H9 (cell line): ENCODE measurements at regions not wholly inside any gene's neighbourhood (a gene's known extent, or its start where the extent isn't known, plus 50 kb on each side); places are given as distances from the start of the nearest gene placed in this dataset.

Experiments used
- DNase-seq: peaks from one replicate; pipeline ENCODE4 v3.0.0-alpha.2; 2017
- H2AFZ ChIP-seq: one replicate; pipeline ENCODE4 v1.6.1; 2013; ENCODE audit warnings: mild to moderate bottlenecking, low read length, control low read depth, moderate library complexity
- H2AK5ac ChIP-seq: 2 replicates; pipeline ENCODE4 v1.6.1; 2013; ENCODE audit warnings: low read length, control low read depth, mixed read lengths; ENCODE audit not compliant: insufficient read length
- H2BK120ac ChIP-seq: one replicate; pipeline ENCODE4 v1.6.1; 2013; ENCODE audit warnings: low read depth, mild to moderate bottlenecking, low read length, control low read depth, inconsistent platforms; ENCODE audit not compliant: poor library complexity, severe bottlenecking
- H2BK12ac ChIP-seq: 2 replicates; pipeline ENCODE4 v1.6.1; 2013; ENCODE audit warnings: low read length, control low read depth, mixed read lengths, low read depth; ENCODE audit not compliant: insufficient read length
- H2BK15ac ChIP-seq: 2 replicates; pipeline ENCODE4 v1.6.1; 2013; ENCODE audit warnings: low read depth, low read length, control low read depth
- H2BK20ac ChIP-seq: one replicate; pipeline ENCODE4 v1.6.1; 2013; ENCODE audit warnings: low read depth, mild to moderate bottlenecking, low read length, control low read depth, inconsistent platforms; ENCODE audit not compliant: poor library complexity, severe bottlenecking
- H2BK5ac ChIP-seq: 2 replicates; pipeline ENCODE4 v1.6.1; 2013; ENCODE audit warnings: low read length, control low read depth, mixed read lengths; ENCODE audit not compliant: insufficient read length
- H3K14ac ChIP-seq: 2 replicates; pipeline ENCODE4 v1.6.1; 2013; ENCODE audit warnings: low read length, control low read depth; ENCODE audit not compliant: insufficient read depth
- H3K18ac ChIP-seq: 2 replicates; pipeline ENCODE4 v1.6.1; 2013; ENCODE audit warnings: low read depth, mild to moderate bottlenecking, mixed read lengths, low read length, control low read depth; ENCODE audit not compliant: insufficient read length
- H3K23ac ChIP-seq: 2 replicates; pipeline ENCODE4 v1.6.1; 2013; ENCODE audit warnings: low read length, control low read depth, mixed read lengths, low read depth; ENCODE audit not compliant: insufficient read length
- H3K23me2 ChIP-seq: 2 replicates; pipeline ENCODE4 v1.6.1; 2013; ENCODE audit warnings: low read depth, mild to moderate bottlenecking, mixed read lengths, low read length, control low read depth; ENCODE audit not compliant: insufficient read length, poor library complexity, severe bottlenecking
- H3K27ac ChIP-seq: 2 replicates; pipeline ENCODE4 v1.5.1; 2013; ENCODE audit warnings: low read length, control low read depth, mixed read lengths, low read depth; ENCODE audit not compliant: insufficient read length
- H3K27me3 ChIP-seq: 2 replicates; pipeline ENCODE4 v1.6.1; 2013; ENCODE audit warnings: low read length, control low read depth, inconsistent platforms; ENCODE audit not compliant: insufficient read depth
- H3K4ac ChIP-seq: 2 replicates; pipeline ENCODE4 v1.6.1; 2013; ENCODE audit warnings: low read depth, mild to moderate bottlenecking, control low read depth, inconsistent platforms, low read length, moderate library complexity
- H3K4me1 ChIP-seq: 2 replicates; pipeline ENCODE4 v1.6.1; 2013; ENCODE audit warnings: low read length, control low read depth, inconsistent platforms; ENCODE audit not compliant: insufficient read depth
- H3K4me2 ChIP-seq: 2 replicates; pipeline ENCODE4 v1.6.1; 2013; ENCODE audit warnings: low read length, control low read depth, mixed read lengths; ENCODE audit not compliant: insufficient read length, insufficient read depth
- H3K56ac ChIP-seq: 2 replicates; pipeline ENCODE4 v1.6.1; 2013; ENCODE audit warnings: low read depth, mild to moderate bottlenecking, mixed read lengths, low read length, control low read depth; ENCODE audit not compliant: insufficient read length
- H3K79me1 ChIP-seq: 2 replicates; pipeline ENCODE4 v1.6.1; 2013; ENCODE audit warnings: low read depth, mild to moderate bottlenecking, moderate library complexity, low read length, control low read depth, inconsistent platforms; ENCODE audit not compliant: insufficient read depth, poor library complexity, severe bottlenecking
- H3K79me2 ChIP-seq: 2 replicates; pipeline ENCODE4 v1.6.1; 2013; ENCODE audit warnings: low read length, control low read depth, inconsistent platforms; ENCODE audit not compliant: insufficient read depth
- H3K9ac ChIP-seq: 2 replicates; pipeline ENCODE4 v1.6.1; 2013; ENCODE audit warnings: low read length, control low read depth, mixed read lengths; ENCODE audit not compliant: insufficient read length; ENCODE audit errors: extremely low read depth
- H3K9me3 ChIP-seq: one replicate; pipeline ENCODE4 v1.6.1; 2013; ENCODE audit warnings: low read depth, low read length, inconsistent platforms; ENCODE audit not compliant: control insufficient read depth
- H3T11ph ChIP-seq: one replicate; pipeline ENCODE4 v1.6.1; 2013; ENCODE audit warnings: mild to moderate bottlenecking, low read length, control low read depth, inconsistent platforms
- H4K20me1 ChIP-seq: one replicate; pipeline ENCODE4 v1.6.1; 2013; ENCODE audit not compliant: control insufficient read depth, insufficient read length, insufficient read depth
- H4K5ac ChIP-seq: 2 replicates; pipeline ENCODE4 v1.6.1; 2013; ENCODE audit warnings: low read depth, mild to moderate bottlenecking, mixed read lengths, low read length, control low read depth; ENCODE audit not compliant: insufficient read length
- H4K8ac ChIP-seq: replicated peaks from 2 replicates; pipeline ENCODE4 v1.6.1; 2013; ENCODE audit warnings: low read length, control low read depth, mixed read lengths, low read depth; ENCODE audit not compliant: insufficient read length
- H4K91ac ChIP-seq: 2 replicates; pipeline ENCODE4 v1.6.1; 2013; ENCODE audit warnings: low read depth, mild to moderate bottlenecking, moderate library complexity, mixed read lengths, low read length, control low read depth; ENCODE audit not compliant: insufficient read length
- H3K27ac Mint-ChIP-seq, 3 experiments: 2 replicates in 2 of 3; 3 replicates in 1 of 3; pipeline ENCODE4 v1.8.0; 2020 to 2021; ENCODE audit warnings: mixed read lengths in 3 of 3, mild to moderate bottlenecking in 1 of 3, moderate library complexity in 1 of 3
- H3K27me3 Mint-ChIP-seq: 2 replicates; pipeline ENCODE4 v1.8.0; 2021; ENCODE audit warnings: low read depth, mild to moderate bottlenecking, moderate library complexity, mixed read lengths
- H3K36me3 Mint-ChIP-seq, 3 experiments: 2 replicates in 2 of 3; 3 replicates in 1 of 3; pipeline ENCODE4 v1.8.0; 2020 to 2021; ENCODE audit warnings: low read depth in 3 of 3, mixed read lengths in 3 of 3; ENCODE audit not compliant: insufficient read depth in 1 of 3
- H3K4me1 Mint-ChIP-seq, 2 experiments: 2 replicates each; pipeline ENCODE4 v1.8.0; 2020; ENCODE audit warnings: mixed read lengths in 2 of 2
- H3K4me3 Mint-ChIP-seq, 2 experiments: 2 replicates in 1 of 2; 3 replicates in 1 of 2; pipeline ENCODE4 v1.8.0; 2020 to 2021; ENCODE audit warnings: mild to moderate bottlenecking in 2 of 2, mixed read lengths in 2 of 2, moderate library complexity in 1 of 2
- H3K9me3 Mint-ChIP-seq, 2 experiments: 2 replicates in 1 of 2; 3 replicates in 1 of 2; pipeline ENCODE4 v1.8.0; 2020; ENCODE audit warnings: mild to moderate bottlenecking in 2 of 2, mixed read lengths in 2 of 2, moderate library complexity in 1 of 2
- CTCF ChIP-seq: fragments of 200-600 bp; sonication (generic); conservative IDR thresholded peaks from 3 replicates; pipeline ENCODE4 v1.8.0; 2021; ENCODE audit warnings: antibody characterized with exemption, mild to moderate bottlenecking
- WGBS: extraction: QIAGEN DNeasy Blood & Tissue Kit; methylation state at CpG from one replicate; pipeline ENCODE4 v1.1.7; 2013; ENCODE audit warnings: missing lambda C conversion rate, low lambda C conversion rate, mixed read lengths; ENCODE audit not compliant: insufficient read length; ENCODE audit errors: extremely low coverage; 5-methylcytosine and 5-hydroxymethylcytosine counted together

- Histone ChIP-seq H3K79me2 (no peaks in the 10 kb centered on the region), H4K8ac (no peak overlapping the region), H2AFZ (no peak overlapping the region), H3K79me1 (no peaks in the 10 kb centered on the region), H3T11ph (no peak overlapping the region), H4K20me1 (no peaks in the 10 kb centered on the region), H2AK5ac (no peak overlapping the region), H4K91ac (no peak overlapping the region), H3K56ac (no peak overlapping the region), H3K23ac (no peak overlapping the region), H2BK5ac (no peak overlapping the region), H2BK15ac (no peak overlapping the region), H3K9me3 (no peaks in the 10 kb centered on the region), H3K4me2 (no peak overlapping the region), H3K27ac (no peak overlapping the region), H3K4ac (no peak overlapping the region), H3K27me3 (no peaks in the 10 kb centered on the region), H2BK120ac (no peak overlapping the region), H4K5ac (no peak overlapping the region), H3K9ac (no peak overlapping the region), H3K4me1 (no peaks in the 10 kb centered on the region), H3K18ac (no peak overlapping the region), H2BK12ac (no peak overlapping the region), H3K14ac (no peak overlapping the region), H2BK20ac (no peak overlapping the region), H3K23me2 (no peaks in the 10 kb centered on the region)
- Mint-ChIP-seq H3K27ac (no peak overlapping the region), H3K36me3 (no peaks in the 10 kb centered on the region), H3K27me3 (no peaks in the 10 kb centered on the region), H3K4me1 (peaks cover 16 to 19% of the 10 kb centered on the region in 2 experiments), H3K9me3 (no peaks in the 10 kb centered on the region; a peak in 1 of 5 replicates), H3K4me3 (no peak overlapping the region)
- no CpG with 5 or more reads among the region's 2 CpGs for WGBS
- no peak for DNase-seq
- no peak for TF ChIP-seq CTCF
These were observed 281.7 kb upstream of the RASGRP1 start for GRCh38 chr15:38846346-38846745.
